Peyer's patch (tissue), 4 donors: ENCODE measurements at regions not wholly inside any gene's neighbourhood (a gene's known extent, or its start where the extent isn't known, plus 50 kb on each side); places are given as distances from the start of the nearest gene placed in this dataset.

Source experiments
- CTCF ChIP-seq, 6 experiments: fragments of 450-650 bp in 4 of 6; fragments of 200-600 bp in 2 of 6; sonication (generic) in 1 of 6; IDR thresholded peaks; one replicate each; pipeline ENCODE4 v1.5.1; 2017 to 2019; ENCODE audit warnings: antibody characterized with exemption in 6 of 6, mild to moderate bottlenecking in 3 of 6, moderate library complexity in 1 of 6
- POLR2A ChIP-seq, 2 donors: fragments of 450-650 bp; IDR thresholded peaks; one replicate each; pipeline ENCODE4 v1.5.1; 2017; ENCODE audit warnings: antibody characterized with exemption in 2 of 2, mild to moderate bottlenecking in 2 of 2, moderate library complexity in 2 of 2

- TF ChIP-seq POLR2A (IDR thresholded peaks at IDR 0.05): no peak
- no peak for TF ChIP-seq CTCF (IDR thresholded peaks at IDR 0.05)
Observed at GRCh38 chr9:129387822-129388221, 209.8 kb upstream of the IER5L start.
